Body of pancreas (tissue), 4 donors: ENCODE measurements at regions not wholly inside any gene's neighbourhood (a gene's known extent, or its start where the extent isn't known, plus 50 kb on each side); places are given as distances from the start of the nearest gene placed in this dataset.
"Not testable (repeated sequence)": the region's sequence is repeated elsewhere in the genome, so short reads cannot be mapped to it uniquely, and the experiment has no call there.

ENCODE experiments used
- CTCF ChIP-seq, 7 experiments: fragments of 450-650 bp in 4 of 7; fragments of 200-600 bp in 3 of 7; sonication (generic) in 3 of 7; IDR thresholded peaks; one replicate each; pipeline ENCODE4 v1.5.1; 2016 to 2019; ENCODE audit warnings: antibody characterized with exemption in 7 of 7
- POLR2A ChIP-seq, 3 donors: fragments of 450-650 bp; IDR thresholded peaks; one replicate each; pipeline ENCODE4 v1.6.1; 2016; ENCODE audit warnings: antibody characterized with exemption in 3 of 3, mild to moderate bottlenecking in 2 of 3

- TF ChIP-seq CTCF, POLR2A (IDR thresholded peaks at IDR 0.05): not testable (repeated sequence)
Measured at GRCh38 chr12:54112336-54112735, 58.7 kb downstream of the HOXC4 start.
